ENCODE measurements at regions not wholly inside any gene's neighbourhood (a gene's known extent, or its start where the extent isn't known, plus 50 kb on each side); places are given as distances from the start of the nearest gene placed in this dataset.

- H3K36me3 ChIP-seq = no peaks in the 10 kb centered on the region
- H3K4me3 ChIP-seq = no peak overlapping the region
- 73 to 76% methylated on average over 2 of the region's 2 CpGs for WGBS, 2 donors
- DNase-seq (no peak), ATAC-seq (no peak)
- TF ChIP-seq CTCF (IDR thresholded peaks at IDR 0.05) = no peak
- H3K27ac ChIP-seq = no peak overlapping the region
- H3K9me3 ChIP-seq = peaks cover 0 to 8% (median 0%) of the 10 kb centered on the region in 11 donors
- no peaks in the 10 kb centered on the region for H3K4me1 ChIP-seq
- intact Hi-C loops (cut with DNase I) = no loop called here
- no peaks in the 10 kb centered on the region for H3K27me3 ChIP-seq
Observed at GRCh38 chr18:42404151-42404550, 449.1 kb downstream of the PIK3C3 start.

- Histone ChIP-seq H3K36me3 (no peaks in the 10 kb centered on the region), H3K27ac (no peak overlapping the region), H3K4me1 (no peaks in the 10 kb centered on the region), H3K4me3 (no peak overlapping the region), H3K27me3 (no peaks in the 10 kb centered on the region), H3K9me3 (peaks cover 0 to 10% (median 0%) of the 10 kb centered on the region in 11 donors)
- ATAC-seq (no peak), DNase-seq (no peak)
- TF ChIP-seq CTCF (IDR thresholded peaks at IDR 0.05) = no peak
- WGBS, 2 donors = 60 to 73% methylated on average over 5 of the region's 5 CpGs
- intact Hi-C loops (cut with DNase I) = no loop called here
Observed at GRCh38 chr18:42409005-42409404, 454.0 kb downstream of the PIK3C3 start.

GRCh38 chr18:42412281-42412680 is 457.2 kb downstream of the PIK3C3 start:
- no peaks in the 10 kb centered on the region for H3K4me1 ChIP-seq
- intact Hi-C loops (cut with DNase I) = no loop called here
- no peaks in the 10 kb centered on the region for H3K27me3 ChIP-seq
- no peak overlapping the region for H3K4me3 ChIP-seq
- no peak overlapping the region for H3K27ac ChIP-seq
- no peak for ATAC-seq
- 71 to 77% methylated on average over 2 of the region's 2 CpGs for WGBS, 2 donors
- no peaks in the 10 kb centered on the region for H3K36me3 ChIP-seq
- TF ChIP-seq CTCF (IDR thresholded peaks at IDR 0.05) = no peak
- no peak for DNase-seq
- peaks cover 0 to 10% (median 0%) of the 10 kb centered on the region in 11 donors for H3K9me3 ChIP-seq

- Histone ChIP-seq H3K36me3 (no peaks in the 10 kb centered on the region), H3K27me3 (no peaks in the 10 kb centered on the region), H3K9me3 (peaks cover 0 to 10% (median 0%) of the 10 kb centered on the region in 11 donors), H3K4me3 (no peak overlapping the region), H3K27ac (no peak overlapping the region), H3K4me1 (no peaks in the 10 kb centered on the region)
- TF ChIP-seq CTCF (IDR thresholded peaks at IDR 0.05) = no peak
- ATAC-seq (no peak), DNase-seq (no peak)
- intact Hi-C loops (cut with DNase I) = no loop called here
- WGBS, 2 donors = 87 to 88% methylated on average over 2 of the region's 2 CpGs
Observed at GRCh38 chr18:42412896-42413295, 457.9 kb downstream of the PIK3C3 start.

Measured in heart right ventricle (tissue), 16 donors.